Mucosa of gallbladder (tissue), 1 donor: ENCODE measurements at regions not wholly inside any gene's neighbourhood (a gene's known extent, or its start where the extent isn't known, plus 50 kb on each side); places are given as distances from the start of the nearest gene placed in this dataset.

Source experiments
- DNase-seq: peaks from one replicate; pipeline ENCODE4 v3.0.0-alpha.2; 2020; ENCODE audit warnings: low spot score
- donor health status: DM: no; HTN: no; CAD: no.

GRCh38 chr15:36356466-36356865 is 223.0 kb upstream of the CDIN1 start:
- DNase-seq, result no peak

DNA sequence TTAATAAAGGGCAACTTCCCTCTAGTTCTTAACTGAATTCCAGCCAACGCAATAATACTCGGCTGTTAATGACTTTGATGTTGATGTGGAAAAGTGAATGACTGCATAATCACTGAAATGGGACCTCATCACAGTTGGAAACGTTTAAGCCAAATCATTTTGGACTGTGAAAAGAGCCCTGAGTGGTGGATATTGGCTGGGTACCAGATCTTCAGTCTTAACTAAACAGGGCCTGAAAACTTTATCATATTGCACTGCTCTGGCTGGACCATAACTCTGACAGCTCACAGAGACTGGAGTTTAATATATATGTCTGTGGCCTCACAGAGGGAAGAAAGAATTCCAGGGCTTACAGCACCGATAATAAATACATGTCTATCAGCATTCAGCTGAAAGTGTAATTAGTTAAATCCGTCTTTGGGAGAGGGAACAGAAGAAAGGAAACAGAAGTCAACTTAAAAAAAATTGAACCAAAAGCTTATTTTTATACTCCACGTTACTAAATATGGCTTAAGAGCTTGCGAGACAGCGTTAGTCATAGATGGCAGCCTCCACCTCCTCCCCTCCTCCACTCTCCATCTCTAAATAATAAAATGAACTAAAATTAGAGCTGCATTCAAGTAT is 222.3 kb upstream of the CDIN1 start:
- no peak for DNase-seq

DNA sequence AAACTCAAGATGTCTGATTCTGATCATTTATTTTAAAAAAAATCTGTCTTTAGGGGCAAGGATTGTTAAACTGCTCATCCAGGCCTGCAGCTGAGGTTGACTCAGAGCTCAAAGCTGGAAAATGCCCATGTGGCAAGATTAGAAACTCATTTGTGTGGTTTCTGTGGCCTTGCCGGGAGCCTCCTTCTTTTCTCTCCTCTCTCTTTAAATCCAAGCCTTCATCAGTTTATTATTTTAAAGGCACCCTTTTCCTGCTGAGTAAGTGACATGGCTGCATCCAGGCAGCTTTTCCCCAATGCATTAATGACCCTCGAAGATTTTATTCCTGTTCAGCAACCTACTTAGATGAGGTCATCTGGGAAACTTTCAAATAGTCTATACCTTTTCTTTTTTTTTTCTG is 221.3 kb upstream of the CDIN1 start:
- no peak for DNase-seq

GRCh38 chr15:36358523-36358922 is 220.9 kb upstream of the CDIN1 start:
- DNase-seq, result no peak

DNA sequence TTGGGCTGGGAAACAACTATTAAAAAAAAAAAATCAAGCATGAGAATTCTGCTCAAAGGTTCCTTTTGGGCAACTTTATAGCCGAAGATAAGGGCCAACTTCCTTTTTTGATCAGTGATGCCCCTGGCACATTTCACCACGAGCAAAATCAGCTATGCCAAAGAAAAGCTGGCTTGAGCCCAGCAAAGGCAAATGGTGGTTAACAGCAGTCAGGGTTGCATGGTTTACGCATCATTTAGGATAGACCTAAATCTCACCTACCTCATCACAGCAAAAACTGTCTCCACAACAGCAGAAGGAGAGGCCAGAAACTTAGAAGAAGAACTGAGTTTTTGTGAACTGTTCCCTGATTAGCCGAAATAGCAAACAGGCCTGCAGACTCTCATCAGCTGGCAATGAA is 220.1 kb upstream of the CDIN1 start:
- DNase-seq, result no peak

GRCh38 chr15:36361351-36361870 is 218.0 kb upstream of the CDIN1 start:
- DNase-seq, result no peak

DNA sequence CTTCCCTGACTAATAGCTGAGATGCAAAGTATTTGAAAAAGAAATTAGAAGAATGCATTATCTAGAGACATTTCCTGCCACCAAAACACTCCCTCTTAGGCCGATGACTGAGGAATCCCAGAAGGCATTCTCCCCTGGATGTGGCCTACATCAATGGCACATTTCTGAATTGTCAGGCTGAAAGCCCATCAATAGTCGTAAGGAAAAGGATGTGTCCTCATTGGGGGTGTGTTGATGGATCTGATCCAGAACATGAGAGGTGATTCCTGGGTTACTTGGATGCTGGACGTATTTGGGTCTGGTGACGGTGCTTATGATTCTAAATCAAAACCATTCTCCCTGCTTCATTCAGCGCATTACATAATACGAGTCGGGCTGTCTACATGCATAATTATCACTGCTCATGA is 216.9 kb upstream of the CDIN1 start:
- DNase-seq, result no peak

DNA sequence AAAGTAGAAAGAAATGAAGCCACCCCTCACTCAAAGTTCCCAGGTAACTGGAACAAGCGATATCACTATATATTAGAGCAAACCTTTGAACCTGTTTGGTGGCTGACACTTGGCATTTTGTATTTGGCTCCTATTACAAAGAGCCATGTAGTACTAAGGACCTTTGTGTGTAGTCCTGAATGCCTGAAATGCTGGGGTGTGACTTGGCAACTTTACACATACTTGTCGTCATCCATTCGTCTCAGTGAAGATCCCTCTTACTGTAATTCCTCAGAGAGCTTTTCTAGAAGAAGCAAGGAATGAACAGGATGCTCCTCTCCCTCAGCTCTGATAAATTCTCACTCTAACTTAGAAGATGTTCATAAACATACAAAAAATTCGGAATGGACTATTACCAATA is 216.1 kb upstream of the CDIN1 start:
- DNase-seq, result peak; percentile 27

DNA sequence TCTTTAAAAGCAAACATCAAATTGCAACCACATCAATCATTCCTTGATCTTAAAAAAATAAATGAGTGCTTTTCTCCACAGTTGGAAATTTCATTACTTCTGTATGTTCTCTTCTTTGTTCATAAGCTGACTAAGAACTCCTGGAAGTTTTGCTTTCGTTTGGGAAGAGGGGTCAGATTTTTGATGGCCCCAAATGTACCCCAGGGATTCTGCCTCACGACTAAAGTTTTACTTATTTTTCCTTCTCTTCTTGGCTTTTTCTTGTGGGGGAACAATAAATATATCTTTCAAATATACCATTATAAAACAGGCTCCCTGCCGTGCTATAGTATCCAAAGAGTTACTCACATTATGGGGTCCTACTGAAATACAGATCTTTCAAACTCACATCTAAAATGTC is 215.0 kb upstream of the CDIN1 start:
- no peak for DNase-seq

- no peak for DNase-seq
Observed at GRCh38 chr15:36365963-36366362, 213.5 kb upstream of the CDIN1 start.

- DNase-seq, result no peak
Observed at GRCh38 chr15:36370051-36370730, 209.2 kb upstream of the CDIN1 start.

- DNase-seq, result no peak
Observed at GRCh38 chr15:36370731-36371112, 208.7 kb upstream of the CDIN1 start.

DNA sequence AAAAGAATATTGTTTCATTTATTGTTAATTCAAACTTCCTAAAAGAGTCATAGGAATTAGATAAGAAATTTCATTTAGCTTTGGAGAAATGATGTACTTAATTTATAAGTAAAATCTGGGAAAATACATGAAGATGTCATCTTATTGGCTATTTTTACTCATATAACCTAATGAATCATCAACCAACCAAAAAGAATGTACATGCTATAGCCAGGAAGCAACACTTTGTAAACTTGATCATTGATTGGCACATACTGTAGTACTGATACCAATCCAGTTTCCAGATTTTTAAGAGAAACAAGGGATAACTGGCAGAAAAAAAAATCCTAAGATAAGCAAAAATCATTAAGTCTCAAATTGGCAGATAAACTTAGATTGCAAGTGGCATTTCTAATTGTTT is 207.9 kb upstream of the CDIN1 start:
- no peak for DNase-seq

GRCh38 chr15:36372968-36373367 is 206.5 kb upstream of the CDIN1 start:
- DNase-seq, result no peak

GRCh38 chr15:36373550-36373949 is 205.9 kb upstream of the CDIN1 start:
- DNase-seq, result no peak

DNA sequence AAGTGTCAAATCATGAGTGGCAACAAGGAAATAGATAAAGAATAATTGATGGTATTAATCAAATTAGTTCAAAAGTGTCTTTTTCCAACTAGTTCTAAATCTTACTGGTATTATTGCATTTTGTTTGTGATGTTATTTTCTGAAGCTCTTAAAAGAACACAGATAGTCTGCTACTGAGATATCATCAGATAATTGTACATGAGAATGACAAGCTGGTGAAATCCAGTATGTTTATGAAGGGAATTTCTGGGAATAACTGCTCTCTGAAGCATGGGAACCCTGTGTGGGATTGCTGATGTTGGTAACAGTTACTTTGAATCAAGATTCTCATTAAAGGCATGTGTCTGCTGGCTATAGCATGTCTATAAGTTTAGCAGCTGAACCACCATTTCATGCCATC is 190.3 kb upstream of the CDIN1 start:
- DNase-seq, result no peak

GRCh38 chr15:36390491-36390890 is 188.9 kb upstream of the CDIN1 start:
- DNase-seq, result no peak

- DNase-seq, result no peak
Observed at GRCh38 chr15:36392676-36393266, 186.7 kb upstream of the CDIN1 start.

- DNase-seq, result no peak
Observed at GRCh38 chr15:36398212-36398611, 181.2 kb upstream of the CDIN1 start.

- DNase-seq, result no peak
Observed at GRCh38 chr15:36399276-36399675, 180.2 kb upstream of the CDIN1 start.

DNA sequence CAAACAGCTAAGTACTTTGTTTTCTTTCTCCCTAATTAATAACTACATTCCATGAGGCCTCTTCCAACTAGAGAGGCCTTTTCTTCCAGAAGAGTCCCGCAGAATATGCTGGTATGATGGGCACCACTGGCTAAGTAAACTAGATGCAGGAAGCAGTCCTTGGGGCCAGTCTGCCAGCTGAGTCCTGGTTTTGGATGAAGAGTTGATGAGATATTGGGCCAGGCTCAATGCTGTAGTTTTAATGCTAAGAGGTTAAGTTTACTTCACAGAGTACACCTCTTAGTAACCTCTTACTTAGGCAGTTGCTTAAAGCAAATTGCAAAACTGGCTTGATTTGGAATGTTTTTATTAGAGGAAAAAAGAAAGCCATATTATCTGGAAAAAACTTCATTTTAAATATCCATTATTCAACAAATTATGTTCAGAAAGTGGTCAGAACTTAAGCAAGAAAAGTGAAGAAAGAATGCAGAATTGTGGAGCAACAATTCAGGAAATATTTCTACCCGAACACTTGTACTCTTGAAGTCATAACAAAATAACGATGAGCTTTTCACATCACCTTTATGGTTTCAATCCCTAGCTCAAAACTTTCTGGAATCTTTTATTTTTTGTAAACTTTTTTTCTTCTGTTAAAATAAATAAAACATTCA is 178.4 kb upstream of the CDIN1 start:
- DNase-seq, result no peak

- no peak for DNase-seq
Observed at GRCh38 chr15:36401586-36401966, 177.8 kb upstream of the CDIN1 start.

- no peak for DNase-seq
Observed at GRCh38 chr15:36403351-36403750, 176.1 kb upstream of the CDIN1 start.
